ENCODE measurements at regions not wholly inside any gene's neighbourhood (a gene's known extent, or its start where the extent isn't known, plus 50 kb on each side); places are given as distances from the start of the nearest gene placed in this dataset.

- H3K4me3 ChIP-seq (ENCODE audit: low read depth, low read length): no peak overlapping the region
- DNase-seq (ENCODE audit: low read depth): no peak
- TF ChIP-seq MAX (IDR thresholded peaks at IDR 0.05; ENCODE audit: low read depth, low read length) (no peak), MYC (IDR thresholded peaks at IDR 0.05; ENCODE audit: low read depth, low read length) (no peak), CTCF (IDR thresholded peaks at IDR 0.05; ENCODE audit: low read depth, low read length) (no peak), POLR2A (IDR thresholded peaks at IDR 0.05; ENCODE audit: extremely low read depth, insufficient read length) (no peak)
Measured at GRCh38 chr12:3375326-3375725, 115.7 kb upstream of the PRMT8 start.

GRCh38 chr12:3376779-3377455 is 114.1 kb upstream of the PRMT8 start:
- no peak overlapping the region for H3K4me3 ChIP-seq (ENCODE audit: low read depth, low read length)
- TF ChIP-seq POLR2A (IDR thresholded peaks at IDR 0.05; ENCODE audit: extremely low read depth, insufficient read length) (no peak), MAX (IDR thresholded peaks at IDR 0.05; ENCODE audit: low read depth, low read length) (no peak), CTCF (IDR thresholded peaks at IDR 0.05; ENCODE audit: low read depth, low read length) (no peak), MYC (IDR thresholded peaks at IDR 0.05; ENCODE audit: low read depth, low read length) (no peak)
- no peak for DNase-seq (ENCODE audit: low read depth)

GRCh38 chr12:3378655-3379054 is 112.3 kb upstream of the PRMT8 start:
- no peak for DNase-seq (ENCODE audit: low read depth)
- TF ChIP-seq POLR2A (IDR thresholded peaks at IDR 0.05; ENCODE audit: extremely low read depth, insufficient read length): no peak
- no peak for TF ChIP-seq MYC (IDR thresholded peaks at IDR 0.05; ENCODE audit: low read depth, low read length)
- TF ChIP-seq MAX (IDR thresholded peaks at IDR 0.05; ENCODE audit: low read depth, low read length): no peak
- TF ChIP-seq CTCF (IDR thresholded peaks at IDR 0.05; ENCODE audit: low read depth, low read length): no peak
- H3K4me3 ChIP-seq (ENCODE audit: low read depth, low read length): no peak overlapping the region

GRCh38 chr12:3379079-3379478 is 111.9 kb upstream of the PRMT8 start:
- TF ChIP-seq MAX (IDR thresholded peaks at IDR 0.05; ENCODE audit: low read depth, low read length) (no peak), POLR2A (IDR thresholded peaks at IDR 0.05; ENCODE audit: extremely low read depth, insufficient read length) (no peak), CTCF (IDR thresholded peaks at IDR 0.05; ENCODE audit: low read depth, low read length) (no peak), MYC (IDR thresholded peaks at IDR 0.05; ENCODE audit: low read depth, low read length) (no peak)
- DNase-seq (ENCODE audit: low read depth): no peak
- H3K4me3 ChIP-seq (ENCODE audit: low read depth, low read length): no peak overlapping the region

- H3K4me3 ChIP-seq (ENCODE audit: low read depth, low read length): no peak overlapping the region
- no peak for TF ChIP-seq CTCF (IDR thresholded peaks at IDR 0.05; ENCODE audit: low read depth, low read length)
- TF ChIP-seq MYC (IDR thresholded peaks at IDR 0.05; ENCODE audit: low read depth, low read length): no peak
- TF ChIP-seq MAX (IDR thresholded peaks at IDR 0.05; ENCODE audit: low read depth, low read length): no peak
- no peak for TF ChIP-seq POLR2A (IDR thresholded peaks at IDR 0.05; ENCODE audit: extremely low read depth, insufficient read length)
Measured at GRCh38 chr12:3380200-3381043, 110.6 kb upstream of the PRMT8 start.

More at GRCh38 chr12:3380200-3381043, 110.6 kb upstream of the PRMT8 start:
- DNase-seq (ENCODE audit: low read depth): peak; percentile 18

Measured in NB4 (cell line).